Keratinocyte (primary cell): ENCODE measurements at regions not wholly inside any gene's neighbourhood (a gene's known extent, or its start where the extent isn't known, plus 50 kb on each side); places are given as distances from the start of the nearest gene placed in this dataset.
A peak's percentile ranks its signal among the peaks of the same experiment; 100 is the strongest.

Experiments used
- DNase-seq: peaks from one replicate; pipeline ENCODE4 v3.0.0-alpha.2; 2011; ENCODE audit warnings: low read depth, missing footprints, low spot score
- FAIRE-seq: peaks from 2 replicates; lab custom pipeline; 2011; peaks lifted over from hg19 to GRCh38; lab: Jason Lieb, UNC
- H2AFZ ChIP-seq: 2 replicates; pipeline ENCODE4 v1.6.0; 2012; ENCODE audit warnings: low read length, control low read depth, inconsistent platforms; ENCODE audit not compliant: control insufficient read depth
- H3K27ac ChIP-seq: 2 replicates; pipeline ENCODE4 v1.5.1; 2011; ENCODE audit warnings: low read length; ENCODE audit not compliant: control insufficient read depth, insufficient read depth
- H3K27me3 ChIP-seq: 3 replicates; pipeline ENCODE4 v1.6.0; 2011; ENCODE audit warnings: low read length; ENCODE audit not compliant: control insufficient read depth, insufficient read depth; ENCODE audit errors: extremely low read depth
- H3K36me3 ChIP-seq, 2 experiments: 2 replicates in 1 of 2; 3 replicates in 1 of 2; pipeline ENCODE4 v1.5.1; 2011; ENCODE audit warnings: low read length in 2 of 2, mild to moderate bottlenecking in 1 of 2; ENCODE audit not compliant: control insufficient read depth in 2 of 2, insufficient read depth in 2 of 2; ENCODE audit errors: extremely low read depth in 1 of 2
- H3K4me1 ChIP-seq: 3 replicates; pipeline ENCODE4 v1.5.1; 2011; ENCODE audit warnings: low read length; ENCODE audit not compliant: control insufficient read depth, insufficient read depth; ENCODE audit errors: extremely low read depth
- H3K4me2 ChIP-seq: 3 replicates; pipeline ENCODE4 v1.6.0; 2011; ENCODE audit warnings: low read depth, low read length; ENCODE audit not compliant: control insufficient read depth, insufficient read depth; ENCODE audit errors: extremely low read depth
- H3K4me3 ChIP-seq, 3 experiments: fragments of 200-600 bp in 1 of 3; sonication (generic) in 1 of 3; 2 replicates in 2 of 3; 3 replicates in 1 of 3; pipeline ENCODE4 v1.5.1; 2011 to 2016; ENCODE audit warnings: low read length in 3 of 3, mild to moderate bottlenecking in 3 of 3, control low read depth in 2 of 3, inconsistent platforms in 1 of 3, low read depth in 1 of 3, mixed read lengths in 1 of 3, mixed run types in 1 of 3, moderate library complexity in 1 of 3; ENCODE audit not compliant: control insufficient read depth in 2 of 3, insufficient read depth in 2 of 3; ENCODE audit errors: extremely low read depth in 1 of 3
- H3K79me2 ChIP-seq: 2 replicates; pipeline ENCODE4 v1.6.0; 2012; ENCODE audit warnings: low read length; ENCODE audit not compliant: control insufficient read depth, insufficient read depth
- H3K9ac ChIP-seq: 3 replicates; pipeline ENCODE4 v1.6.0; 2011; ENCODE audit warnings: low read length; ENCODE audit not compliant: control insufficient read depth, insufficient read depth; ENCODE audit errors: extremely low read depth
- H3K9me1 ChIP-seq: 3 replicates; pipeline ENCODE4 v1.6.0; 2011; ENCODE audit warnings: low read length; ENCODE audit not compliant: control insufficient read depth, insufficient read depth; ENCODE audit errors: extremely low read depth
- H3K9me3 ChIP-seq: 2 replicates; pipeline ENCODE4 v1.5.1; 2012; ENCODE audit warnings: low read depth, low read length; ENCODE audit not compliant: control insufficient read depth
- H4K20me1 ChIP-seq: 3 replicates; pipeline ENCODE4 v1.6.0; 2011; ENCODE audit warnings: low read length; ENCODE audit not compliant: control insufficient read depth, insufficient read depth; ENCODE audit errors: extremely low read depth
- EZH2 ChIP-seq: IDR thresholded peaks from one replicate; pipeline ENCODE4 v1.6.1; 2012; ENCODE audit warnings: inconsistent platforms, mild to moderate bottlenecking, low read length, moderate library complexity
- dilution Hi-C: fragments of 300-500 bp; cut with MboI; formaldehyde crosslinking; loops from one replicate; pipeline ENCODE4 v1.7.0; 2020; ENCODE audit warnings: low sequenced_read_pairs; ENCODE audit not compliant: extremely low pct_ligation_motif_present
- TF ChIP-seq, protein P1 (sequence below), 3 experiments: IDR thresholded peaks in 1 of 3; conservative IDR thresholded peaks in 1 of 3; optimal IDR thresholded peaks in 1 of 3; 2 replicates in 2 of 3; 3 replicates in 1 of 3; pipeline versions ENCODE3 to v1.5.1; 2011; ENCODE audit warnings: low read length in 3 of 3, mild to moderate bottlenecking in 3 of 3, moderate library complexity in 2 of 3, control low read depth in 1 of 3, inconsistent platforms in 1 of 3; ENCODE audit not compliant: insufficient read depth in 2 of 3; ENCODE audit errors: extremely low read depth in 1 of 3

DNA sequence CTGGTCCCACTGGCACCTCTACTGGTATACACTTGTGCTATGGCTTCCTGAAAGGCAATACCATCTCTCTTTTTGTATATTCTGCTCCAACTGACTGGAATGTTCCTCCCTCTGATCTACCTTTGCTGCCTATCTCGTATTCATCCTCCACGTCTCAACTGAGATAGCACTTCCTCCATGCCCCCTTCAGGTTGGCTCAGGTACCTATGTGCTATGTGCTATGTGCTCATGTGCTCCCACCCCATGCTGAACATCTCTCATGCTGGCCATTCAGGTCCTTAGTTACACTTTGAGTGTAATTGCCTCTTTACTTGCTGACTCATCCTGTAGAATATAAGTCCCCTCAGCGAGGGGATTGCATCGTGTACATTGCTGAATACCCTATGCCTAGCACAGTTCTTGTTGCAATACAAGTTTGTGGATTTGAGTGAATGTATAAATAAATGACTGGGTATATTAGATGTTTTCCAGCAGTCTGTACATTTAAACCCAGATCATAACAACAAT is 156.9 kb downstream of the SOX2 start:
- FAIRE-seq: no peak
- TF ChIP-seq, protein P1, sequence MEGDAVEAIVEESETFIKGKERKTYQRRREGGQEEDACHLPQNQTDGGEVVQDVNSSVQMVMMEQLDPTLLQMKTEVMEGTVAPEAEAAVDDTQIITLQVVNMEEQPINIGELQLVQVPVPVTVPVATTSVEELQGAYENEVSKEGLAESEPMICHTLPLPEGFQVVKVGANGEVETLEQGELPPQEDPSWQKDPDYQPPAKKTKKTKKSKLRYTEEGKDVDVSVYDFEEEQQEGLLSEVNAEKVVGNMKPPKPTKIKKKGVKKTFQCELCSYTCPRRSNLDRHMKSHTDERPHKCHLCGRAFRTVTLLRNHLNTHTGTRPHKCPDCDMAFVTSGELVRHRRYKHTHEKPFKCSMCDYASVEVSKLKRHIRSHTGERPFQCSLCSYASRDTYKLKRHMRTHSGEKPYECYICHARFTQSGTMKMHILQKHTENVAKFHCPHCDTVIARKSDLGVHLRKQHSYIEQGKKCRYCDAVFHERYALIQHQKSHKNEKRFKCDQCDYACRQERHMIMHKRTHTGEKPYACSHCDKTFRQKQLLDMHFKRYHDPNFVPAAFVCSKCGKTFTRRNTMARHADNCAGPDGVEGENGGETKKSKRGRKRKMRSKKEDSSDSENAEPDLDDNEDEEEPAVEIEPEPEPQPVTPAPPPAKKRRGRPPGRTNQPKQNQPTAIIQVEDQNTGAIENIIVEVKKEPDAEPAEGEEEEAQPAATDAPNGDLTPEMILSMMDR (optimal IDR thresholded peaks at IDR 0.05 in 1 of 3, IDR thresholded peaks at IDR 0.05 in 1 of 3, conservative IDR thresholded peaks at IDR 0.05 in 1 of 3; ENCODE audit: extremely low read depth in 1 of 3, insufficient read depth in 2 of 3, low read length in 3 of 3): peak in 1 of 3 experiments; percentile 1
- TF ChIP-seq EZH2: no peak
- Histone ChIP-seq H3K4me1 (no peaks in the 10 kb centered on the region), H2AFZ (no peak overlapping the region), H3K27ac (no peak overlapping the region), H4K20me1 (no peaks in the 10 kb centered on the region), H3K4me3 (no peak overlapping the region), H3K9ac (no peak overlapping the region), H3K9me3 (no peaks in the 10 kb centered on the region), H3K9me1 (no peaks in the 10 kb centered on the region), H3K4me2 (no peak overlapping the region), H3K27me3 (no peaks in the 10 kb centered on the region), H3K79me2 (no peaks in the 10 kb centered on the region), H3K36me3 (no peaks in the 10 kb centered on the region)
- no peak for DNase-seq
- dilution Hi-C loops: no loop called here

DNA sequence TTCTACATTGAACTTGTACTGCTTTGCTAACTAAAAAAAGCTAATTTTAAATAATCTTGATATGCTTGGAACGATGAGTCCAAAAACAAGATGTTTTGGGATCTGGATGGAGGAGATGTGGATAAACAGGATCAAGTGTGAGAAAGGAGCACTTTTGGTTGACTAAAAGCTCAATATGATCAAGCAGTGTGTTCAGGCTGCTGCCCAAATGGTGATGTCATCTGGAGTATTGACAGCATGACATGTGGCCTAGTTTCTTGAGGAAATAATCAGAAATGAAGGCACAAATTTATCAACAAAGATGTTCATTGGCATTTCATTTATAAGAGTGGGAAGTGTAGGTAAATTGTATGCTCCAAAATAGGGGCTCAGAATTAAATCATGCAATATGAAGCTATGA is 161.2 kb downstream of the SOX2 start:
- Histone ChIP-seq H3K4me2 (no peak overlapping the region), H3K9ac (no peak overlapping the region), H3K27ac (no peak overlapping the region), H3K79me2 (no peaks in the 10 kb centered on the region), H3K9me1 (no peaks in the 10 kb centered on the region), H3K4me3 (no peak overlapping the region), H2AFZ (no peak overlapping the region), H3K36me3 (no peaks in the 10 kb centered on the region), H3K9me3 (no peaks in the 10 kb centered on the region), H3K4me1 (no peaks in the 10 kb centered on the region), H3K27me3 (no peaks in the 10 kb centered on the region), H4K20me1 (no peaks in the 10 kb centered on the region)
- dilution Hi-C loops: no loop called here
- DNase-seq (no peak), FAIRE-seq (no peak)
- no peak for TF ChIP-seq EZH2
- TF ChIP-seq, protein P1 (optimal IDR thresholded peaks at IDR 0.05 in 1 of 3, IDR thresholded peaks at IDR 0.05 in 1 of 3, conservative IDR thresholded peaks at IDR 0.05 in 1 of 3; ENCODE audit: extremely low read depth in 1 of 3, insufficient read depth in 2 of 3, low read length in 3 of 3): no peak
